HG03045 (cell line): ENCODE measurements at regions not wholly inside any gene's neighbourhood (a gene's known extent, or its start where the extent isn't known, plus 50 kb on each side); places are given as distances from the start of the nearest gene placed in this dataset.

Source experiments
- ATAC-seq: cut with Tn5 transposase; IDR thresholded peaks from one replicate; pipeline ENCODE4 v1.9.1; 2021; ENCODE audit warnings: mild to moderate bottlenecking, moderate library complexity; ENCODE audit not compliant: unreplicated experiment

DNA sequence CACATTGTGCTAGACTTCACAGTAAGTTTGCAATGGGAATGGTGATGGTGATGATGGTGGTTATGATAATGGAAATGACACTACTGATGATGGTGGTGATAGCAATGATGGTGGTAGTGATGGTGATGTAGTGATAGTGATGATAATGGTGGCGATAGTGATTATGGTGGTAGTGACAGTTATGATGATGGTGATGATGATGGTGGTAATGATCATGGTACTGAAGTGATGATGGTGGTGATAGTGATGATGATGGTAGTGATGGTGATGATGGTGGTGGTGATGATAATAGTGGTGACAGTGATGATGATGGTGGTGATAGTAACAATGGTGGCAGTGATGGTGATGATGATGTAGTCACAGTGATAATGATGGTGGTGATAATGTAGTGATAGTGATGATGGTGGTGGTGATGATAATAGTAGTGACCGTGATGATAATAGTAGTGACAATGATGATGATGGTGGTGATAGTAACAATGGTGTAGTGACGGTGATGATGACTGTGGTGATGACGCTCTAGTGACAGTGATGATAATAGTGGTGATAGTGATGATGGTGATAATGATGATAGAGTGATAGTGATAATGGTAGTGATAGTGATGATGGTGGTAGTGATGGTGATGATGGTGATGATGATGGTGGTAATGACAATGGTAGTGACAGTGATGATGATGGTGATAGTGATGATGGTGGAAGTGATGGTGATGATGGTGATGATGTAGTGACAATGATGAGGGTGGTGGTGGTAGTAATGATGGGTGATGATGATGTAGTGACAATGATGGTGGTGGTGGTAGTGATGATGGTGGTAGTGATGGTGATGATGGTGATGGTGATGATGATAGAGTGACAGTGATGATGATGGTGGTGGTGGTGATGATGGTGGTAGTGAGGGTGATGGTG lies 222.9 kb upstream of the PWP1 start:
- ATAC-seq = no peak

DNA sequence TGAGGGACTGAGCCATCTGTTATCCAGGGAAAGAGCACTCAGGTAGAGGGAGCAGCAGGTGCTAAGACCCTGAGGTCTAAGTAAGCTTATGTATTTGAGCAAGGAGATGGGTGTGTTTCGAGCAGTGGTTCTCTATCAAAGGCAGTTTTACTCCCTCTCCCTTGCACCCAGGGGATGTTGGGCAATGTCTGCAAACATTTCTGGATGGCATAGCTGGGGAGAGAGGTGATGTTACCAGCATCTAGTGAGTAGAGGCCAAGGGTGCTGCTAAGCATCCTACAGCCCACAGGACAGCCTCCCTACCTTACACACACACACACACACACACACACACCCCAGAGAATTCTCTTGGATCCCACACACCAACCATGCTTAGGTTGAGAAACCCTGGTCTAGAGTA lies 221.0 kb upstream of the PWP1 start:
- no peak for ATAC-seq

- ATAC-seq = no peak
Measured at GRCh38 chr12:107465625-107466024, 220.0 kb upstream of the PWP1 start.

GRCh38 chr12:107467716-107468115 lies 217.9 kb upstream of the PWP1 start:
- no peak for ATAC-seq

GRCh38 chr12:107468182-107468581 lies 217.4 kb upstream of the PWP1 start:
- no peak for ATAC-seq

- ATAC-seq = no peak
Measured at GRCh38 chr12:107469011-107469410, 216.6 kb upstream of the PWP1 start.

GRCh38 chr12:107470645-107471044 lies 215.0 kb upstream of the PWP1 start:
- no peak for ATAC-seq

DNA sequence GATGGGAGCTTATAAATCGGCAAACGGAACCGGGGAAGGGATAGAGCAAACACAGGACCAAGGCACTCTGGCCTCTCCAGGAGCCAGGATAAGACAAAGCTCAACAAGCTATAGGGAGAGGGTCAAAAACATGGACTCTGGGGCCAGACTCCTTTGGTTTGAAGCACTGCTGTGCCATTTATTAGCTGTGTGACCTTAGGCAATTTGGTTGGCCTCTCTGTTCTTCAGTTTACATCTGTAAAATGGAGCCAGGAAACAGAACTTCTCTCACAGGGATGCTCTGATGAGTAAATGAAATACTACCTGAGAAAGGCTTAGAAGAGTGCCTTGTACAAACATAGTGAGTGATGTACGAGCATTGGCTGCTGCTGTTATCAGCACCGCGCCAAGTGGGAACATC lies 213.3 kb upstream of the PWP1 start:
- no peak for ATAC-seq

DNA sequence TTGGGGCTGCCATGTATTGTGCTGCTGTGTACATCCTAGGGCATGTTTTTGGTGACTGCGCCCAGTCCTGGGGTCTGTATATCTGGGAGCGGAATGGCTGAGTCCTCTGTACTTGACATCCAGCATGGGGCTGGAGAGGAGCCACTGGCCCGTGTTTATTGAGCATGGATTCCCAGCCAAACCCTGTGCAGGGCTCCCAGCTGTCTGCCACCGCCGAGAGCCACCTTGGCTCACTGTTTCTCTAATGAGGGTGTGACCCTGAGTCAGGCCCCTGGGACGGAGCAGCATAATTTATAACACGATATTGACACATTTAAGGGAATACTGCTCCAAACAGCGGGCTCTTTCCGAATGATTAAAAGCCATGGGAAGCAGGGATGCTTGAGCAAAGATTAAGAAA lies 211.5 kb upstream of the PWP1 start:
- no peak for ATAC-seq

- no peak for ATAC-seq
Measured at GRCh38 chr12:107474639-107475539, 210.7 kb upstream of the PWP1 start.

DNA sequence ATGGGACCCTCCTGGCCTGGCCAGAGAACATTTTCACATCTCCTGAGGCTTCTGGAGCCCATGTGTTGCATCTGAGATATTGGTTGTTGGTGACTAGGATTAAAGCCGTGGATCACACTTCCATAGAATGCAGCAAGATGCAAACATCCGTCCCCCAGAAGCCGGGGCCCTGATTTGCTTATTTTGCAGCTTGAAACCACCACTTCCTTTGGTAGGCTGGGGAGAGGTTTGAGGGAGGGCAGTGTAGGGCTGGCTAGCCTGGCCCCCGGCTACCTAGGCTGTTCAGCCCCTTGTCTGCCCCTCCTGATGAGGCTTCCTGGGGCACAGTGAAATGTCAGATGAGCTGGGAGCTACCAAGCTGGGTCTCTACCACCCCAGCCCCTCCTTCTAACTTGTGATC lies 209.7 kb upstream of the PWP1 start:
- ATAC-seq = no peak

DNA sequence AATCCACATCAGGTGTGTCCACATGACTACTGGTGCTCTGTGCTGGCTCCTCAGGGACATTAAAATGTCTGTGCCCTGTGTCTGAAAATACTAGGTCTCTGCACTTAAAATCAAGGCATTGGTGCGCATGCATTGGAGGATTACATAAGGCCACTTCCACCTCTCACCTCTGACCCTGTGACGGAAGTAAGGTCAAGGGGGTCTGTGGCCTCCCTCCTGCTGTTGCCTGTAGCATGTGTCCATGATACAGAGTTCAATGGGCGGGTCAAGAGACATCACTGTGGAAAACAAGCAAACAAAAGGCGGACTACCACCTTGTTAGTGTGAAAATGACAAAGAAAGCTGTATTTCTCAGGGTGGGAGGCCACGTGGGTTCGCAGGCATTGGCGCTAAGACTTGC lies 208.6 kb upstream of the PWP1 start:
- no peak for ATAC-seq

- ATAC-seq = no peak
Measured at GRCh38 chr12:107477947-107478610, 207.5 kb upstream of the PWP1 start.

- no peak for ATAC-seq
Measured at GRCh38 chr12:107478881-107479280, 206.7 kb upstream of the PWP1 start.

GRCh38 chr12:107480836-107481608 lies 204.6 kb upstream of the PWP1 start:
- no peak for ATAC-seq

DNA sequence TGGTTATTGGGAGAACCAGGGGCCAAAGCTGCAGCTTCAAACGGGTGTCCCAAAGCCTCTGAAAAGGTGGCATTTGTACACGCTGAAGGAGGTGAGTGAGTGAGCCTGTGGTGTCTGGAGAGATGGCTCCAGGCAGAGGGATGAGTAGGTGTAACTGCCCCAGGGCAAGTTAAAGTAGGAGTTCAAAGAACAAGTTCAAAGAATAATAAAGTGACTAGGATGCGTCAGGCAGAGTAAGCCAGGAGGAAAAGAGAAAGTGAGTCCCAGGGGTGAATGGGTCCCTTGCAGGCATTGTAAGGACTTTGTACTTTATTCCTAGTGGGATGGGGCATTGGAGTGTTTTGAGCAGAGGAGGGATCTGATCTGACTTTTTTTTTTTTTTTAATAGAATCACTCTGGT lies 201.4 kb upstream of the PWP1 start:
- no peak for ATAC-seq

DNA sequence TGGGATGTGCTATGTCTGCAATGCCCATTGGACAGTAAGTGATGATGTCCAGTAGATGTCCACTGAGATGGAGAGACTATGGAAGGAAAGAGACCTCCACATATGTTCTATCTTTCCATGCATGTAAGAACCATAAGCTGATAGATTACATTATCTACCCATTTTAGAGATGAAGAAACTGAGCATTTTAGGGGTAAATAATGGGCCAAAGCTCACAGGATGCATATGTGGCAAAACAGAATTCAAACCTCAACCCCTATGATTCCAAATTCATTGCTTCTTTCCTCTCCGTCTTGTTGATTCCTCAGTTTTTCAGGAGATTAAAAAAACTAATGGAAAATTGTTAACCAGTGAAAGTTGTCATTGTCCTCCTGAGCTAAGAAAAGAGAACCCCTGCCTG lies 200.7 kb upstream of the PWP1 start:
- no peak for ATAC-seq

DNA sequence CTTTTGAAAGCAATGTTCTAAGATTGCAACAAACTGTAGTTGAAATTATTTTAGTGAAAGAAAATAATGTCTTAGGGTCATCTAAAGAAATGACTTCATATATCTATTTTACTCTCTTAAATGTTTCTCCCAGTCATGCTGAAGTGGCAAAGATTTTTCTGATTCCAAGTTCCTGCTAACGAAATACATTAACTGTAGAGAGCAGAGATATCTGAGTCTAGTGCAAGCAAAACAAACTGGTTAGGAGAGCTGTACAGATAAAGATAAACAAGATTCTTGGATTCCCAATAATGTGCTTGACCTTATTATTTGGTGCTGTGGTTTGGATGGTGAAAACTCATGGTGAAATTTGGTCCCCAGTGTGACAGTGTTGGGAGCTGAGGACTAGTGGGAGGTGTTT lies 199.9 kb upstream of the PWP1 start:
- no peak for ATAC-seq

- no peak for ATAC-seq
Measured at GRCh38 chr12:107486140-107486892, 199.3 kb upstream of the PWP1 start.
